ENCODE measurements at regions not wholly inside any gene's neighbourhood (a gene's known extent, or its start where the extent isn't known, plus 50 kb on each side); places are given as distances from the start of the nearest gene placed in this dataset.

GRCh38 chr16:85506635-85506911 is 106.5 kb upstream of the GSE1 start:
- TF ChIP-seq EZH2phosphoT487 (IDR thresholded peaks at IDR 0.05; ENCODE audit: borderline replicate concordance): no peak
- no peak overlapping the region for H3K9ac ChIP-seq (ENCODE audit: low read depth, low read length, poor library complexity, severe bottlenecking)
- H4K20me1 ChIP-seq (ENCODE audit: insufficient read depth, low read length, poor library complexity, severe bottlenecking): no peaks in the 10 kb centered on the region

GRCh38 chr16:85507342-85507741 is 105.8 kb upstream of the GSE1 start:
- Histone ChIP-seq H3K4me2 (ENCODE audit: low read depth, low read length, poor library complexity, severe bottlenecking) (no peak overlapping the region), H3K27me3 (ENCODE audit: insufficient read depth, low read length, poor library complexity, severe bottlenecking) (no peaks in the 10 kb centered on the region), H2AFZ (ENCODE audit: low read length) (no peak overlapping the region), H3K4me3 (ENCODE audit: low read length, poor library complexity, severe bottlenecking) (no peak overlapping the region), H3K9ac (ENCODE audit: low read depth, low read length, poor library complexity, severe bottlenecking) (no peak overlapping the region), H4K20me1 (ENCODE audit: insufficient read depth, low read length, poor library complexity, severe bottlenecking) (no peaks in the 10 kb centered on the region), H3F3A (ENCODE audit: low read depth) (no peaks in the 10 kb centered on the region), H3K9me2 (replicated peaks; ENCODE audit: low read depth, low read length) (no peaks in the 10 kb centered on the region), H3K4me1 (ENCODE audit: insufficient read depth, low read length, poor library complexity, severe bottlenecking) (no peaks in the 10 kb centered on the region), H3K79me2 (ENCODE audit: insufficient read depth, low read length) (no peaks in the 10 kb centered on the region), H3K36me3 (ENCODE audit: insufficient read depth, low read length) (no peaks in the 10 kb centered on the region), H3K9me3 (ENCODE audit: insufficient read depth, low read depth, low read length) (no peaks in the 10 kb centered on the region)
- TF ChIP-seq CTCF (conservative IDR thresholded peaks at IDR 0.05; ENCODE audit: low read length) (no peak), EZH2phosphoT487 (IDR thresholded peaks at IDR 0.05; ENCODE audit: borderline replicate concordance) (no peak)

More at GRCh38 chr16:85506635-85506911, 106.5 kb upstream of the GSE1 start:
- H3K9me2 ChIP-seq (replicated peaks; ENCODE audit: low read depth, low read length): no peaks in the 10 kb centered on the region
- no peak overlapping the region for H3K4me3 ChIP-seq (ENCODE audit: low read length, poor library complexity, severe bottlenecking)
- H3F3A ChIP-seq (ENCODE audit: low read depth): no peaks in the 10 kb centered on the region
- H2AFZ ChIP-seq (ENCODE audit: low read length): no peak overlapping the region
- H3K9me3 ChIP-seq (ENCODE audit: insufficient read depth, low read depth, low read length): no peaks in the 10 kb centered on the region
- no peaks in the 10 kb centered on the region for H3K4me1 ChIP-seq (ENCODE audit: insufficient read depth, low read length, poor library complexity, severe bottlenecking)
- no peaks in the 10 kb centered on the region for H3K27me3 ChIP-seq (ENCODE audit: insufficient read depth, low read length, poor library complexity, severe bottlenecking)
- H3K79me2 ChIP-seq (ENCODE audit: insufficient read depth, low read length): no peaks in the 10 kb centered on the region
- no peak overlapping the region for H3K4me2 ChIP-seq (ENCODE audit: low read depth, low read length, poor library complexity, severe bottlenecking)
- H3K36me3 ChIP-seq (ENCODE audit: insufficient read depth, low read length): no peaks in the 10 kb centered on the region

GRCh38 chr16:85508388-85508787 is 104.7 kb upstream of the GSE1 start:
- H4K20me1 ChIP-seq (ENCODE audit: insufficient read depth, low read length, poor library complexity, severe bottlenecking): no peaks in the 10 kb centered on the region
- no peak overlapping the region for H3K9ac ChIP-seq (ENCODE audit: low read depth, low read length, poor library complexity, severe bottlenecking)
- no peaks in the 10 kb centered on the region for H3K36me3 ChIP-seq (ENCODE audit: insufficient read depth, low read length)
- no peaks in the 10 kb centered on the region for H3K4me1 ChIP-seq (ENCODE audit: insufficient read depth, low read length, poor library complexity, severe bottlenecking)
- no peaks in the 10 kb centered on the region for H3K79me2 ChIP-seq (ENCODE audit: insufficient read depth, low read length)
- no peaks in the 10 kb centered on the region for H3K9me2 ChIP-seq (replicated peaks; ENCODE audit: low read depth, low read length)
- TF ChIP-seq CTCF (conservative IDR thresholded peaks at IDR 0.05; ENCODE audit: low read length) (no peak), EZH2phosphoT487 (IDR thresholded peaks at IDR 0.05; ENCODE audit: borderline replicate concordance) (no peak)
- H3K4me2 ChIP-seq (ENCODE audit: low read depth, low read length, poor library complexity, severe bottlenecking): no peak overlapping the region
- no peaks in the 10 kb centered on the region for H3K9me3 ChIP-seq (ENCODE audit: insufficient read depth, low read depth, low read length)
- H3K27me3 ChIP-seq (ENCODE audit: insufficient read depth, low read length, poor library complexity, severe bottlenecking): no peaks in the 10 kb centered on the region
- H3K4me3 ChIP-seq (ENCODE audit: low read length, poor library complexity, severe bottlenecking): no peak overlapping the region
- no peak overlapping the region for H2AFZ ChIP-seq (ENCODE audit: low read length)
- no peaks in the 10 kb centered on the region for H3F3A ChIP-seq (ENCODE audit: low read depth)

- Histone ChIP-seq H4K20me1 (ENCODE audit: insufficient read depth, low read length, poor library complexity, severe bottlenecking) (no peaks in the 10 kb centered on the region), H3K79me2 (ENCODE audit: insufficient read depth, low read length) (no peaks in the 10 kb centered on the region), H3K4me1 (ENCODE audit: insufficient read depth, low read length, poor library complexity, severe bottlenecking) (peaks cover 3% of the 10 kb centered on the region), H2AFZ (ENCODE audit: low read length) (no peak overlapping the region), H3K9me3 (ENCODE audit: insufficient read depth, low read depth, low read length) (no peaks in the 10 kb centered on the region), H3K4me2 (ENCODE audit: low read depth, low read length, poor library complexity, severe bottlenecking) (no peak overlapping the region), H3K9me2 (replicated peaks; ENCODE audit: low read depth, low read length) (no peaks in the 10 kb centered on the region), H3K36me3 (ENCODE audit: insufficient read depth, low read length) (no peaks in the 10 kb centered on the region), H3F3A (ENCODE audit: low read depth) (no peaks in the 10 kb centered on the region), H3K4me3 (ENCODE audit: low read length, poor library complexity, severe bottlenecking) (no peak overlapping the region), H3K9ac (ENCODE audit: low read depth, low read length, poor library complexity, severe bottlenecking) (no peak overlapping the region), H3K27me3 (ENCODE audit: insufficient read depth, low read length, poor library complexity, severe bottlenecking) (no peaks in the 10 kb centered on the region)
- TF ChIP-seq EZH2phosphoT487 (IDR thresholded peaks at IDR 0.05; ENCODE audit: borderline replicate concordance) (no peak), CTCF (conservative IDR thresholded peaks at IDR 0.05; ENCODE audit: low read length) (no peak)
Observed at GRCh38 chr16:85508993-85509392, 104.1 kb upstream of the GSE1 start.

All from Loucy (cell line).